ENCODE measurements at regions not wholly inside any gene's neighbourhood (a gene's known extent, or its start where the extent isn't known, plus 50 kb on each side); places are given as distances from the start of the nearest gene placed in this dataset.

DNA sequence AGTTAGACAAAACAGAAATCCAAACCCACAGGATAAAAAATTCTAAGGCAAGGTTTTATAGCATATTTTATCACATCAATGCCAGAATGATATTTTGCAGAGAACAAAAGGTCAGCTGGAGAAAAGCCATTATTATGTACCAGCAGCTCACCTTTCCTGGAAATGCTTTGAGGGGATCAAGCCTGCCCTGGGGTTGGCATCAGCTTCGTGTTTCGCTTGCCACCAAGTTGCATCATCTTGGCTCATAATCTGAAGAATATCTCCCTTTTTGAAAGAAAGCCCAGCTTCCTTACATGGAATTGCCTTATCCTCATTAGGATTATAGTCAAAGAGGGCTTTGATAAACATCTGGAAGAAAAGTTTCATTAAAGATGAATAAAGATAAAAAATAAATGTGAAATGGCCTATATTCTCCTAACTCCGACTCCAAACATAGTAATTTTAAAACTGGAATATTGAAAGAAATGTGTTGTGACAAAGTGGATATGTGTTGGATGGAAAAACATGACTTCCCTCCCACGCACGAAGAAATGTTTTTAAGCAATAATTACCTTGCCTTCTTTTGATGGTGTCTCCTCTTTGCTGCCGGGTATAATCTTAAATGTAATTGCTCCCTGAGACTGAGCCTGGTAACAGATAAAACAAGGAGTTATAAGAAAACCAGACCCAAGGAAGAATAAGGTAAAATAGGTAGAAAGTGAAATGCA, 121.3 kb upstream of the ODAD2 start:
- H3K36me3 ChIP-seq (ENCODE audit: control insufficient read depth in 4 of 4, insufficient read depth in 3 of 4, low read depth in 1 of 4, low read length in 3 of 4) = no peaks in the 10 kb centered on the region
- no peak overlapping the region for H3K4me3 ChIP-seq (ENCODE audit: low read depth in 1 of 3, low read length in 3 of 3)
- no peak for DNase-seq (ENCODE audit: low spot score)
- peak overlapping the region; percentile 27 to 59 for H3K27ac ChIP-seq (ENCODE audit: low read depth in 1 of 2, low read length in 2 of 2)
- no peak overlapping the region for H3K9ac ChIP-seq (ENCODE audit: low read depth in 1 of 2, low read length in 2 of 2)
- H3K27me3 ChIP-seq (ENCODE audit: control insufficient read depth in 4 of 4, insufficient read depth in 4 of 4, low read length in 3 of 4) = no peaks in the 10 kb centered on the region
- TF ChIP-seq RAD21 (IDR thresholded peaks at IDR 0.05) = peak; percentile 12 to 32
- TF ChIP-seq YY1 (IDR thresholded peaks at IDR 0.05) = no peak
- TF ChIP-seq NR2F2 (IDR thresholded peaks at IDR 0.05) = peak; percentile 79
- TF ChIP-seq FOXA1 (IDR thresholded peaks at IDR 0.05) = no peak
- peak; percentile 36 to 68 for TF ChIP-seq JUND (IDR thresholded peaks at IDR 0.05)
- no peak for TF ChIP-seq ZBTB33 (IDR thresholded peaks at IDR 0.05)
- peak; percentile 47 to 75 for TF ChIP-seq HNF4A (conservative IDR thresholded peaks at IDR 0.05)
- TF ChIP-seq SP1 (IDR thresholded peaks at IDR 0.05) = peak; percentile 76
- peak; percentile 97 for TF ChIP-seq ATF3 (IDR thresholded peaks at IDR 0.05)
- no peak for TF ChIP-seq TAF1 (conservative IDR thresholded peaks at IDR 0.05)
- TF ChIP-seq RXRA (IDR thresholded peaks at IDR 0.05) = peak; percentile 65 to 83
- WGBS = 44% methylated on average over 6 of the region's 6 CpGs
- H3K4me1 ChIP-seq (ENCODE audit: control insufficient read depth in 4 of 4, insufficient read depth in 4 of 4, low read length in 3 of 4) = peaks cover 4 to 16% (median 10%) of the 10 kb centered on the region in 4 donors
- no peaks in the 10 kb centered on the region for H3K9me3 ChIP-seq (ENCODE audit: control insufficient read depth in 4 of 4, low read length in 3 of 4)

GRCh38 chr10:28118985-28119628, 120.2 kb upstream of the ODAD2 start:
- no peak for DNase-seq (ENCODE audit: low spot score)
- no peak overlapping the region for H3K9ac ChIP-seq (ENCODE audit: low read depth in 1 of 2, low read length in 2 of 2)
- no peaks in the 10 kb centered on the region for H3K9me3 ChIP-seq (ENCODE audit: control insufficient read depth in 4 of 4, low read length in 3 of 4)
- no peaks in the 10 kb centered on the region for H3K36me3 ChIP-seq (ENCODE audit: control insufficient read depth in 4 of 4, insufficient read depth in 3 of 4, low read depth in 1 of 4, low read length in 3 of 4)
- H3K27ac ChIP-seq (ENCODE audit: low read depth in 1 of 2, low read length in 2 of 2) = no peak overlapping the region
- H3K27me3 ChIP-seq (ENCODE audit: control insufficient read depth in 4 of 4, insufficient read depth in 4 of 4, low read length in 3 of 4) = no peaks in the 10 kb centered on the region
- no peak overlapping the region for H3K4me3 ChIP-seq (ENCODE audit: low read depth in 1 of 3, low read length in 3 of 3)
- WGBS = 97% methylated on average over 1 of the region's 1 CpG
- TF ChIP-seq SP1 (IDR thresholded peaks at IDR 0.05) (no peak), JUND (IDR thresholded peaks at IDR 0.05) (no peak), CTCF (IDR thresholded peaks at IDR 0.05; ENCODE audit: low read depth, low read length, missing input control) (no peak), RAD21 (IDR thresholded peaks at IDR 0.05) (no peak), EGR1 (IDR thresholded peaks at IDR 0.05; ENCODE audit: low read depth in 2 of 2) (no peak), YY1 (IDR thresholded peaks at IDR 0.05) (no peak), GABPA (IDR thresholded peaks at IDR 0.05 in 1 of 2, conservative IDR thresholded peaks at IDR 0.05 in 1 of 2) (no peak), FOXA1 (IDR thresholded peaks at IDR 0.05) (no peak), HNF4G (IDR thresholded peaks at IDR 0.05) (no peak), NR2F2 (IDR thresholded peaks at IDR 0.05) (no peak), TAF1 (conservative IDR thresholded peaks at IDR 0.05) (no peak), FOXA2 (IDR thresholded peaks at IDR 0.05) (no peak)
- TF ChIP-seq, protein P1, sequence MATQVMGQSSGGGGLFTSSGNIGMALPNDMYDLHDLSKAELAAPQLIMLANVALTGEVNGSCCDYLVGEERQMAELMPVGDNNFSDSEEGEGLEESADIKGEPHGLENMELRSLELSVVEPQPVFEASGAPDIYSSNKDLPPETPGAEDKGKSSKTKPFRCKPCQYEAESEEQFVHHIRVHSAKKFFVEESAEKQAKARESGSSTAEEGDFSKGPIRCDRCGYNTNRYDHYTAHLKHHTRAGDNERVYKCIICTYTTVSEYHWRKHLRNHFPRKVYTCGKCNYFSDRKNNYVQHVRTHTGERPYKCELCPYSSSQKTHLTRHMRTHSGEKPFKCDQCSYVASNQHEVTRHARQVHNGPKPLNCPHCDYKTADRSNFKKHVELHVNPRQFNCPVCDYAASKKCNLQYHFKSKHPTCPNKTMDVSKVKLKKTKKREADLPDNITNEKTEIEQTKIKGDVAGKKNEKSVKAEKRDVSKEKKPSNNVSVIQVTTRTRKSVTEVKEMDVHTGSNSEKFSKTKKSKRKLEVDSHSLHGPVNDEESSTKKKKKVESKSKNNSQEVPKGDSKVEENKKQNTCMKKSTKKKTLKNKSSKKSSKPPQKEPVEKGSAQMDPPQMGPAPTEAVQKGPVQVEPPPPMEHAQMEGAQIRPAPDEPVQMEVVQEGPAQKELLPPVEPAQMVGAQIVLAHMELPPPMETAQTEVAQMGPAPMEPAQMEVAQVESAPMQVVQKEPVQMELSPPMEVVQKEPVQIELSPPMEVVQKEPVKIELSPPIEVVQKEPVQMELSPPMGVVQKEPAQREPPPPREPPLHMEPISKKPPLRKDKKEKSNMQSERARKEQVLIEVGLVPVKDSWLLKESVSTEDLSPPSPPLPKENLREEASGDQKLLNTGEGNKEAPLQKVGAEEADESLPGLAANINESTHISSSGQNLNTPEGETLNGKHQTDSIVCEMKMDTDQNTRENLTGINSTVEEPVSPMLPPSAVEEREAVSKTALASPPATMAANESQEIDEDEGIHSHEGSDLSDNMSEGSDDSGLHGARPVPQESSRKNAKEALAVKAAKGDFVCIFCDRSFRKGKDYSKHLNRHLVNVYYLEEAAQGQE (IDR thresholded peaks at IDR 0.05) = no peak
- H3K4me1 ChIP-seq (ENCODE audit: control insufficient read depth in 4 of 4, insufficient read depth in 4 of 4, low read length in 3 of 4) = peaks cover 4 to 16% (median 10%) of the 10 kb centered on the region in 4 donors

All from liver (tissue), 8 donors.